A673 (cell line): ENCODE measurements at regions not wholly inside any gene's neighbourhood (a gene's known extent, or its start where the extent isn't known, plus 50 kb on each side); places are given as distances from the start of the nearest gene placed in this dataset.

Experiments used
- BruUV-seq: library from RNA; stranded (reverse); fragments of 400-500 nt; replicated peaks from 2 replicates; lab custom pipeline; 2021; lab: Mats Ljungman, UMichigan
- CTCF ChIA-PET: fragments of 300-600 bp; sonication (Branson Sonifier 250); formaldehyde crosslinking; loops from one replicate; lab custom pipeline; 2022; ENCODE audit warnings: antibody characterized with exemption; lab: Charles Lee
- POLR2A ChIA-PET: fragments of 300-600 bp; sonication (Branson Sonifier 250); formaldehyde crosslinking; loops from one replicate; lab custom pipeline; 2022; ENCODE audit warnings: antibody characterized with exemption; ENCODE audit not compliant: low non-redundant PET; lab: Charles Lee
- DNase-seq: peaks from one replicate; pipeline ENCODE4 v3.0.0-alpha.2; 2015; ENCODE audit warnings: low spot score
- H3K27ac ChIP-seq: fragments of 200-600 bp; sonication (generic); 2 replicates; pipeline ENCODE4 v1.5.1; 2016; ENCODE audit warnings: mixed run types, low read depth, mild to moderate bottlenecking, mixed read lengths, antibody characterized with exemption, low read length; ENCODE audit not compliant: poor library complexity, severe bottlenecking
- H3K27me3 ChIP-seq: fragments of 200-600 bp; sonication (generic); replicated peaks from 2 replicates; pipeline ENCODE4 v1.6.1; 2017; ENCODE audit warnings: mixed run types, low read depth, mild to moderate bottlenecking, mixed read lengths, antibody characterized with exemption, low read length; ENCODE audit not compliant: insufficient read depth, poor library complexity
- H3K36me3 ChIP-seq: fragments of 200-600 bp; sonication (generic); 2 replicates; pipeline ENCODE4 v1.6.1; 2016; ENCODE audit warnings: mixed run types, mild to moderate bottlenecking, mixed read lengths, antibody characterized with exemption, low read length; ENCODE audit not compliant: insufficient read depth, poor library complexity, severe bottlenecking
- H3K4me1 ChIP-seq: fragments of 200-600 bp; sonication (generic); 2 replicates; pipeline ENCODE4 v1.6.1; 2017; ENCODE audit warnings: mixed run types, mild to moderate bottlenecking, mixed read lengths, antibody characterized with exemption, low read length; ENCODE audit not compliant: insufficient read depth, poor library complexity, severe bottlenecking
- H3K4me3 ChIP-seq: fragments of 200-600 bp; sonication (generic); 2 replicates; pipeline ENCODE4 v1.5.1; 2016; ENCODE audit warnings: low read depth, mixed run types, mild to moderate bottlenecking, mixed read lengths, low read length; ENCODE audit not compliant: poor library complexity, severe bottlenecking
- H3K9me3 ChIP-seq: fragments of 200-600 bp; sonication (generic); 2 replicates; pipeline ENCODE4 v1.6.1; 2016; ENCODE audit warnings: mixed run types, low read depth, mild to moderate bottlenecking, mixed read lengths, antibody characterized with exemption, low read length; ENCODE audit not compliant: poor library complexity, severe bottlenecking
- EZH2 ChIP-seq: fragments of 200-600 bp; sonication (generic); IDR thresholded peaks from 2 replicates; pipeline ENCODE4 v1.6.1; 2017; ENCODE audit warnings: borderline replicate concordance, low read depth, mild to moderate bottlenecking, mixed read lengths, antibody characterized with exemption, low read length; ENCODE audit not compliant: poor library complexity, severe bottlenecking
- intact Hi-C: fragments of 100-400 bp; cut with micrococcal nuclease; formaldehyde crosslinking; loops from one replicate; pipeline ENCODE4 v1.10.0; 2022; ENCODE audit not compliant: unreplicated experiment
- TF ChIP-seq, protein P1 (sequence below): fragments of 300-800, 200-600 bp; sonication (generic); conservative IDR thresholded peaks from 2 replicates; pipeline ENCODE4 v1.5.1; 2017; ENCODE audit warnings: low read depth, mild to moderate bottlenecking, antibody characterized with exemption, low read length, moderate library complexity, mixed read lengths

DNA sequence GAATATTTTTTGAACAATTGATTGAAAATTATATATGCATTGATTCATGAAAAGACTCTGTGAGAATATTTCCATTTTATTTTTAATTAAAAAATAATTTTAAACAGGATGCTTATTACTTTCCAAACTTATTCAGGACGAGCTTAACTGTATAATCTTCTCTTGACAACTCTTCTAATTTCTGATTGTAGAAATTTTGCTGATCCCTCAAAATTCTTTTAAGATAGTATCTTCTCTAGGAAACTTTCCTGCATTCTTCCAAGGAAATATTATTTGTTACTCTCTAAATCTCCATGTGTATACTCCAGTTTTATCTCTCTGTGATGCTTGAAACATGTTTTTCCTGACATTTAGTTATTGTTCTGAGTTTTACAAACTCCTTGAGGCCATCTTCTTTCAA, 197.2 kb downstream of the BCHE start:
- no TSS peak for BruUV-seq
- Histone ChIP-seq H3K4me1 (peaks cover 27% of the 10 kb centered on the region), H3K36me3 (no peaks in the 10 kb centered on the region), H3K9me3 (no peaks in the 10 kb centered on the region), H3K27me3 (no peaks in the 10 kb centered on the region), H3K27ac (no peak overlapping the region), H3K4me3 (no peak overlapping the region)
- ChIA-PET CTCF (interaction anchor here (1.1 kb wide), 1 partner anchor 11 kb away, joined by 4 read pairs; no protein-coding TSS in a partner anchor), POLR2A (no interaction called here)
- TF ChIP-seq, protein P1, sequence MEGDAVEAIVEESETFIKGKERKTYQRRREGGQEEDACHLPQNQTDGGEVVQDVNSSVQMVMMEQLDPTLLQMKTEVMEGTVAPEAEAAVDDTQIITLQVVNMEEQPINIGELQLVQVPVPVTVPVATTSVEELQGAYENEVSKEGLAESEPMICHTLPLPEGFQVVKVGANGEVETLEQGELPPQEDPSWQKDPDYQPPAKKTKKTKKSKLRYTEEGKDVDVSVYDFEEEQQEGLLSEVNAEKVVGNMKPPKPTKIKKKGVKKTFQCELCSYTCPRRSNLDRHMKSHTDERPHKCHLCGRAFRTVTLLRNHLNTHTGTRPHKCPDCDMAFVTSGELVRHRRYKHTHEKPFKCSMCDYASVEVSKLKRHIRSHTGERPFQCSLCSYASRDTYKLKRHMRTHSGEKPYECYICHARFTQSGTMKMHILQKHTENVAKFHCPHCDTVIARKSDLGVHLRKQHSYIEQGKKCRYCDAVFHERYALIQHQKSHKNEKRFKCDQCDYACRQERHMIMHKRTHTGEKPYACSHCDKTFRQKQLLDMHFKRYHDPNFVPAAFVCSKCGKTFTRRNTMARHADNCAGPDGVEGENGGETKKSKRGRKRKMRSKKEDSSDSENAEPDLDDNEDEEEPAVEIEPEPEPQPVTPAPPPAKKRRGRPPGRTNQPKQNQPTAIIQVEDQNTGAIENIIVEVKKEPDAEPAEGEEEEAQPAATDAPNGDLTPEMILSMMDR: no peak
- TF ChIP-seq EZH2: no peak
- intact Hi-C loops: no loop called here
- DNase-seq: no peak

DNA sequence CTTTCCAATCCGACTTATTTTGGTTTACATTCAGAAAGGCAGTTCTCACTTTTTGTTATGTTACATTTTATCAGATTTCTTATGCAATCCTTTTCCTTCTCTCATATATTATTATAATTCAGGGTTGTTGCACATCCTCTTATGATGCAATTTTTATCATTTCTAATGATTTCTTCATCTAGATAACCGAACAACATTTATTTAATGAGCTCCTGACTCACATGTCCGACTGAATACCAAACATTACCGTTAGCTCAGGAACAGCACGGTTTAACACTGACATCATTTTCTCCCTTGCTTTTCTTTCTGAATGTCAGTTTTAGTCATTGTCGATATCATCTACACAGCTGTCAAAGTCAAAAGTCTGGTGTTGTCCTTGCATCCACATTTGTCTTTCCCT, 199.2 kb downstream of the BCHE start:
- Histone ChIP-seq H3K9me3 (no peaks in the 10 kb centered on the region), H3K4me1 (peaks cover 23% of the 10 kb centered on the region), H3K4me3 (no peak overlapping the region), H3K27ac (no peak overlapping the region), H3K36me3 (no peaks in the 10 kb centered on the region), H3K27me3 (no peaks in the 10 kb centered on the region)
- POLR2A ChIA-PET: no interaction called here
- BruUV-seq: no TSS peak
- TF ChIP-seq, protein P1: no peak
- TF ChIP-seq EZH2: no peak
- intact Hi-C loops: no loop called here
- CTCF ChIA-PET: no interaction called here
- no peak for DNase-seq

DNA sequence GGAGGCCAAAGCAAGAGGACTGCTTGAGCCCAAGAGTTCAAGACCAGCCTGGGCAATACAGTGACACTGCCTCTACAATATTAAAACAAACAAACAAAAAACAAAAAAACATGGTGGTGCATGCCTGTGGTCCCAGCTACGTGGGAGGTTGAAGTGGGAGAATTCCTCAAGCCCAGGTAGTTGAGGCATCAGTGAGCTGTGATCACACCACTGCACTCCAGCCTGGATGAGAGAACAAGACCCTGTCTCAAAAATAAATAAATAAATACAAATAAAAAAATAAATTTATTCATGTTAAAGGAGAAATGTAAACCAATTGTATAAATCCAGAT, 200.6 kb downstream of the BCHE start:
- H3K4me1 ChIP-seq: peaks cover 9% of the 10 kb centered on the region
- ChIA-PET CTCF (no interaction called here), POLR2A (no interaction called here)
- no TSS peak for BruUV-seq
- no peak overlapping the region for H3K27ac ChIP-seq
- no peaks in the 10 kb centered on the region for H3K27me3 ChIP-seq
- no peaks in the 10 kb centered on the region for H3K36me3 ChIP-seq
- no peaks in the 10 kb centered on the region for H3K9me3 ChIP-seq
- no peak for TF ChIP-seq EZH2
- TF ChIP-seq, protein P1: no peak
- H3K4me3 ChIP-seq: no peak overlapping the region
- intact Hi-C loops: no loop called here
- DNase-seq: no peak
